GM23338 (cell line): ENCODE measurements at regions not wholly inside any gene's neighbourhood (a gene's known extent, or its start where the extent isn't known, plus 50 kb on each side); places are given as distances from the start of the nearest gene placed in this dataset.

Source experiments
- ATAC-seq: fragments of 200-7000 bp; cut with Tn5 transposase; 3 replicates; pipeline ENCODE4 v1.9.1; 2020
- DNase-seq: peaks from one replicate; pipeline ENCODE4 v3.0.0-alpha.2; 2015; ENCODE audit warnings: low spot score
- H2AFZ ChIP-seq: fragments of 200-600 bp; sonication (generic); 2 replicates; pipeline ENCODE4 v1.8.0; 2016; ENCODE audit warnings: antibody characterized with exemption, mild to moderate bottlenecking, moderate library complexity
- H3F3A ChIP-seq: fragments of 200-600 bp; sonication (generic); replicated peaks from 2 replicates; pipeline ENCODE4 v1.8.0; 2017; ENCODE audit warnings: antibody characterized with exemption, mixed run types, low read depth
- H3K27ac ChIP-seq: fragments of 200-600 bp; sonication (generic); 2 replicates; pipeline ENCODE4 v1.6.1; 2016; ENCODE audit warnings: low read depth
- H3K27me3 ChIP-seq: fragments of 200-600 bp; sonication (generic); 2 replicates; pipeline ENCODE4 v1.8.0; 2016; ENCODE audit warnings: mild to moderate bottlenecking, mixed run types, moderate library complexity; ENCODE audit not compliant: insufficient read depth
- H3K36me3 ChIP-seq: fragments of 200-600 bp; sonication (generic); 2 replicates; pipeline ENCODE4 v1.8.0; 2016; ENCODE audit warnings: mild to moderate bottlenecking; ENCODE audit not compliant: insufficient read depth
- H3K4me1 ChIP-seq: fragments of 200-600 bp; sonication (generic); 2 replicates; pipeline ENCODE4 v1.8.0; 2016; ENCODE audit warnings: mild to moderate bottlenecking, moderate library complexity; ENCODE audit not compliant: insufficient read depth
- H3K4me2 ChIP-seq: fragments of 200-600 bp; sonication (generic); 2 replicates; pipeline ENCODE4 v1.7.1; 2017; ENCODE audit warnings: mixed run types
- H3K4me3 ChIP-seq: fragments of 200-600 bp; sonication (generic); 2 replicates; pipeline ENCODE4 v1.6.1; 2016; ENCODE audit warnings: mixed run types
- H3K79me2 ChIP-seq: fragments of 200-600 bp; sonication (generic); replicated peaks from 2 replicates; pipeline ENCODE4 v1.8.0; 2017; ENCODE audit warnings: mild to moderate bottlenecking; ENCODE audit not compliant: insufficient read depth
- H3K9me2 ChIP-seq: fragments of 200-600 bp; sonication (generic); 2 replicates; pipeline ENCODE4 v1.8.0; 2017; ENCODE audit not compliant: insufficient read depth
- H4K20me1 ChIP-seq: fragments of 200-600 bp; sonication (generic); replicated peaks from 2 replicates; pipeline ENCODE4 v1.8.0; 2017; ENCODE audit warnings: mild to moderate bottlenecking; ENCODE audit not compliant: insufficient read depth
- H3K27ac Mint-ChIP-seq: 2 replicates; pipeline ENCODE4 v1.8.0; 2020; ENCODE audit warnings: inconsistent platforms, mild to moderate bottlenecking, moderate library complexity, mixed read lengths
- H3K27me3 Mint-ChIP-seq: 3 replicates; pipeline ENCODE4 v1.8.0; 2022; ENCODE audit warnings: low read depth, mild to moderate bottlenecking, moderate library complexity, mixed read lengths, inconsistent platforms; ENCODE audit not compliant: insufficient read depth, poor library complexity
- H3K36me3 Mint-ChIP-seq: 3 replicates; pipeline ENCODE4 v1.8.0; 2021; ENCODE audit warnings: low read depth, mild to moderate bottlenecking, inconsistent platforms, moderate library complexity, mixed read lengths
- H3K4me1 Mint-ChIP-seq: 3 replicates; pipeline ENCODE4 v1.8.0; 2020; ENCODE audit warnings: mild to moderate bottlenecking, inconsistent platforms, mixed read lengths
- H3K4me3 Mint-ChIP-seq: 3 replicates; pipeline ENCODE4 v1.8.0; 2021; ENCODE audit warnings: moderate library complexity, mild to moderate bottlenecking, inconsistent platforms, mixed read lengths
- H3K9me3 Mint-ChIP-seq: 3 replicates; pipeline ENCODE4 v1.8.0; 2020; ENCODE audit warnings: moderate library complexity, mild to moderate bottlenecking, inconsistent platforms, mixed read lengths
- EZH2 ChIP-seq: fragments of 200-600 bp; sonication (generic); IDR thresholded peaks from one replicate; pipeline ENCODE4 v1.8.0; 2017; ENCODE audit warnings: antibody characterized with exemption, mild to moderate bottlenecking, low read depth; ENCODE audit not compliant: unreplicated experiment
- JUNB ChIP-seq: IDR thresholded peaks from one replicate; pipeline ENCODE4 v1.6.1; 2016; ENCODE audit warnings: antibody characterized with exemption; ENCODE audit not compliant: unreplicated experiment
- TF ChIP-seq, protein P1 (sequence below): fragments of 250-450 bp; sonication (Bioruptor Pico); IDR thresholded peaks from 2 replicates; pipeline ENCODE4 v1.5.0; 2020; ENCODE audit warnings: mild to moderate bottlenecking, moderate library complexity
- TF ChIP-seq, protein P2 (sequence below): IDR thresholded peaks from one replicate; pipeline ENCODE4 v1.6.1; 2018; ENCODE audit warnings: antibody characterized with exemption; ENCODE audit not compliant: unreplicated experiment

DNA sequence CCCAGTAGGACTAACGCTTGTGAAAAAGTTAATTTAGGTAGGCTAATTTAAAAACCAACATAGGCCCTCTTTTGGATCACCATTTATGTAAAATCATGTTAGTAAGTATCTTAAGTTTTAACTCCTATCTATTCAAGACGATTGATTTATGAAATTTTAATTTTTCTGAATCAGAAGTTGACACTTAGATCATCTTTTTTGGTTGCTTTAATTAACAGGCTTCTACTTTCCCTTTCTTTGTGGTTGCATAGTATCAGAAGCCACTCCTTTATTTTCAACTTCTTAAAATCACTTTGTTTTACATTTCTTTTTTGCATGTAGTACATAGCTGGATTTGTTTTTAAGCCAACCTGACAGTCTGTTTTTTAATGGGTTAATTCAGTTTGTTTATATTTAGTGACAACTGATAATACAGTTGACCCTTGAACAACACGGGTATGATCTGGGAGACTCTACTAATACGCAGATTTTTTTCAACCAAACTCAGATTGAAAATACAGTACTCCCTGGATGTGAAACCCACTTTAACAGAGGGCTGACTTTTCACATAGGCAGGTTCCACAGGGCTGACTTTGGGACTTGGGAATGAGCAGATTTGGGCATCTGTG is 69.7 kb upstream of the SYPL1 start (continued):
- no peak for TF ChIP-seq EZH2

DNA sequence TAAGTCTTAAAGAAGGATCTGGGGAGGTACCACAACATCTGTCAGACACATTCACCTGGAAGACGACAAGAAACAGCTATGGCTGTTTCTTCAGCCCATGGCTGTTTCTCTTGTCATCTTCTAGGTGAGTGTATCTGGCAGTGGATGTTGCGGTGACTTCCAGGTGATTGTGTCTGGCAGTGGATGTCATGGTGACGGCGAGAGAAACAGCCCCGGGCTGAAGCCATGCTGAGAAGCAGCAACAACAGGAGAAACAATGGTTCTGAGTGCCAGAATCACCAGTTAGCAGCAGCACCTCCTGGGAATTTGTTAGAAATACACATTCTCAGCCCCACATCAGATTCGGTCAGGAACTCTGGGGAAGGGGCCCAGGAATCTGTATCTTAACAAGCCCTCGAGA is 68.6 kb upstream of the SYPL1 start:
- no peak overlapping the region for H3K4me3 Mint-ChIP-seq
- DNase-seq = peak; percentile 16

More for the DNA sequence above, 68.6 kb upstream of the SYPL1 start:
- H3K4me1 Mint-ChIP-seq = peaks cover 19% of the 10 kb centered on the region
- Histone ChIP-seq H3K9me2 (0 out of 2 replicates have a peak, but pooled peaks cover 3% of the 10 kb centered on the region), H3K79me2 (no peaks in the 10 kb centered on the region), H3F3A (no peaks in the 10 kb centered on the region), H3K36me3 (no peaks in the 10 kb centered on the region), H3K27me3 (no peaks in the 10 kb centered on the region), H4K20me1 (no peaks in the 10 kb centered on the region), H3K4me2 (no peak overlapping the region), H3K27ac (no peak overlapping the region), H2AFZ (no peak overlapping the region), H3K4me1 (peaks cover 12% of the 10 kb centered on the region), H3K4me3 (no peak overlapping the region)
- no peak for TF ChIP-seq JUNB
- TF ChIP-seq EZH2 = no peak
- TF ChIP-seq, protein P1, sequence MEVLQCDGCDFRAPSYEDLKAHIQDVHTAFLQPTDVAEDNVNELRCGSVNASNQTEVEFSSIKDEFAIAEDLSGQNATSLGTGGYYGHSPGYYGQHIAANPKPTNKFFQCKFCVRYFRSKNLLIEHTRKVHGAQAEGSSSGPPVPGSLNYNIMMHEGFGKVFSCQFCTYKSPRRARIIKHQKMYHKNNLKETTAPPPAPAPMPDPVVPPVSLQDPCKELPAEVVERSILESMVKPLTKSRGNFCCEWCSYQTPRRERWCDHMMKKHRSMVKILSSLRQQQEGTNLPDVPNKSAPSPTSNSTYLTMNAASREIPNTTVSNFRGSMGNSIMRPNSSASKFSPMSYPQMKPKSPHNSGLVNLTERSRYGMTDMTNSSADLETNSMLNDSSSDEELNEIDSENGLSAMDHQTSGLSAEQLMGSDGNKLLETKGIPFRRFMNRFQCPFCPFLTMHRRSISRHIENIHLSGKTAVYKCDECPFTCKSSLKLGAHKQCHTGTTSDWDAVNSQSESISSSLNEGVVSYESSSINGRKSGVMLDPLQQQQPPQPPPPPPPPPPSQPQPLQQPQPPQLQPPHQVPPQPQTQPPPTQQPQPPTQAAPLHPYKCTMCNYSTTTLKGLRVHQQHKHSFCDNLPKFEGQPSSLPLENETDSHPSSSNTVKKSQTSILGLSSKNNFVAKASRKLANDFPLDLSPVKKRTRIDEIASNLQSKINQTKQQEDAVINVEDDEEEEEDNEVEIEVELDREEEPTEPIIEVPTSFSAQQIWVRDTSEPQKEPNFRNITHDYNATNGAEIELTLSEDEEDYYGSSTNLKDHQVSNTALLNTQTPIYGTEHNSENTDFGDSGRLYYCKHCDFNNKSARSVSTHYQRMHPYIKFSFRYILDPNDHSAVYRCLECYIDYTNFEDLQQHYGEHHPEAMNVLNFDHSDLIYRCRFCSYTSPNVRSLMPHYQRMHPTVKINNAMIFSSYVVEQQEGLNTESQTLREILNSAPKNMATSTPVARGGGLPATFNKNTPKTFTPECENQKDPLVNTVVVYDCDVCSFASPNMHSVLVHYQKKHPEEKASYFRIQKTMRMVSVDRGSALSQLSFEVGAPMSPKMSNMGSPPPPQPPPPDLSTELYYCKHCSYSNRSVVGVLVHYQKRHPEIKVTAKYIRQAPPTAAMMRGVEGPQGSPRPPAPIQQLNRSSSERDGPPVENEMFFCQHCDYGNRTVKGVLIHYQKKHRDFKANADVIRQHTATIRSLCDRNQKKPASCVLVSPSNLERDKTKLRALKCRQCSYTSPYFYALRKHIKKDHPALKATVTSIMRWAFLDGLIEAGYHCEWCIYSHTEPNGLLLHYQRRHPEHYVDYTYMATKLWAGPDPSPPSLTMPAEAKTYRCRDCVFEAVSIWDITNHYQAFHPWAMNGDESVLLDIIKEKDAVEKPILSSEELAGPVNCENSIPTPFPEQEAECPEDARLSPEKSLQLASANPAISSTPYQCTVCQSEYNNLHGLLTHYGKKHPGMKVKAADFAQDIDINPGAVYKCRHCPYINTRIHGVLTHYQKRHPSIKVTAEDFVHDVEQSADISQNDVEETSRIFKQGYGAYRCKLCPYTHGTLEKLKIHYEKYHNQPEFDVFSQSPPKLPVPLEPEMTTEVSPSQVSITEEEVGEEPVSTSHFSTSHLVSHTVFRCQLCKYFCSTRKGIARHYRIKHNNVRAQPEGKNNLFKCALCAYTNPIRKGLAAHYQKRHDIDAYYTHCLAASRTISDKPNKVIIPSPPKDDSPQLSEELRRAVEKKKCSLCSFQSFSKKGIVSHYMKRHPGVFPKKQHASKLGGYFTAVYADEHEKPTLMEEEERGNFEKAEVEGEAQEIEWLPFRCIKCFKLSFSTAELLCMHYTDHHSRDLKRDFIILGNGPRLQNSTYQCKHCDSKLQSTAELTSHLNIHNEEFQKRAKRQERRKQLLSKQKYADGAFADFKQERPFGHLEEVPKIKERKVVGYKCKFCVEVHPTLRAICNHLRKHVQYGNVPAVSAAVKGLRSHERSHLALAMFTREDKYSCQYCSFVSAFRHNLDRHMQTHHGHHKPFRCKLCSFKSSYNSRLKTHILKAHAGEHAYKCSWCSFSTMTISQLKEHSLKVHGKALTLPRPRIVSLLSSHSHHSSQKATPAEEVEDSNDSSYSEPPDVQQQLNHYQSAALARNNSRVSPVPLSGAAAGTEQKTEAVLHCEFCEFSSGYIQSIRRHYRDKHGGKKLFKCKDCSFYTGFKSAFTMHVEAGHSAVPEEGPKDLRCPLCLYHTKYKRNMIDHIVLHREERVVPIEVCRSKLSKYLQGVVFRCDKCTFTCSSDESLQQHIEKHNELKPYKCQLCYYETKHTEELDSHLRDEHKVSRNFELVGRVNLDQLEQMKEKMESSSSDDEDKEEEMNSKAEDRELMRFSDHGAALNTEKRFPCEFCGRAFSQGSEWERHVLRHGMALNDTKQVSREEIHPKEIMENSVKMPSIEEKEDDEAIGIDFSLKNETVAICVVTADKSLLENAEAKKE (CRISPR knock-in tag) = no peak
- TF ChIP-seq, protein P2, sequence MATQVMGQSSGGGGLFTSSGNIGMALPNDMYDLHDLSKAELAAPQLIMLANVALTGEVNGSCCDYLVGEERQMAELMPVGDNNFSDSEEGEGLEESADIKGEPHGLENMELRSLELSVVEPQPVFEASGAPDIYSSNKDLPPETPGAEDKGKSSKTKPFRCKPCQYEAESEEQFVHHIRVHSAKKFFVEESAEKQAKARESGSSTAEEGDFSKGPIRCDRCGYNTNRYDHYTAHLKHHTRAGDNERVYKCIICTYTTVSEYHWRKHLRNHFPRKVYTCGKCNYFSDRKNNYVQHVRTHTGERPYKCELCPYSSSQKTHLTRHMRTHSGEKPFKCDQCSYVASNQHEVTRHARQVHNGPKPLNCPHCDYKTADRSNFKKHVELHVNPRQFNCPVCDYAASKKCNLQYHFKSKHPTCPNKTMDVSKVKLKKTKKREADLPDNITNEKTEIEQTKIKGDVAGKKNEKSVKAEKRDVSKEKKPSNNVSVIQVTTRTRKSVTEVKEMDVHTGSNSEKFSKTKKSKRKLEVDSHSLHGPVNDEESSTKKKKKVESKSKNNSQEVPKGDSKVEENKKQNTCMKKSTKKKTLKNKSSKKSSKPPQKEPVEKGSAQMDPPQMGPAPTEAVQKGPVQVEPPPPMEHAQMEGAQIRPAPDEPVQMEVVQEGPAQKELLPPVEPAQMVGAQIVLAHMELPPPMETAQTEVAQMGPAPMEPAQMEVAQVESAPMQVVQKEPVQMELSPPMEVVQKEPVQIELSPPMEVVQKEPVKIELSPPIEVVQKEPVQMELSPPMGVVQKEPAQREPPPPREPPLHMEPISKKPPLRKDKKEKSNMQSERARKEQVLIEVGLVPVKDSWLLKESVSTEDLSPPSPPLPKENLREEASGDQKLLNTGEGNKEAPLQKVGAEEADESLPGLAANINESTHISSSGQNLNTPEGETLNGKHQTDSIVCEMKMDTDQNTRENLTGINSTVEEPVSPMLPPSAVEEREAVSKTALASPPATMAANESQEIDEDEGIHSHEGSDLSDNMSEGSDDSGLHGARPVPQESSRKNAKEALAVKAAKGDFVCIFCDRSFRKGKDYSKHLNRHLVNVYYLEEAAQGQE = no peak
- peaks cover 9% of the 10 kb centered on the region for H3K27me3 Mint-ChIP-seq
- no peak overlapping the region for H3K27ac Mint-ChIP-seq
- H3K36me3 Mint-ChIP-seq = no peaks in the 10 kb centered on the region
- no peak for ATAC-seq
- no peaks in the 10 kb centered on the region; the same call in 2 of the 3 replicates for H3K9me3 Mint-ChIP-seq
